ENCODE measurements at regions not wholly inside any gene's neighbourhood (a gene's known extent, or its start where the extent isn't known, plus 50 kb on each side); places are given as distances from the start of the nearest gene placed in this dataset.

- Histone ChIP-seq H3K27ac (no peak overlapping the region), H3K36me3 (no peaks in the 10 kb centered on the region), H3K27me3 (no peaks in the 10 kb centered on the region), H3K4me3 (no peak overlapping the region), H3K9me3 (no peaks in the 10 kb centered on the region), H3K4me1 (no peaks in the 10 kb centered on the region)
- intact Hi-C loops (cut with DNase I; ENCODE audit: low total_unique reads): no loop called here
- no peak for TF ChIP-seq CTCF (IDR thresholded peaks at IDR 0.05)
- no peak for DNase-seq
These were observed 169.2 kb upstream of the IRS2 start for GRCh38 chr13:109955598-109955997.

DNA sequence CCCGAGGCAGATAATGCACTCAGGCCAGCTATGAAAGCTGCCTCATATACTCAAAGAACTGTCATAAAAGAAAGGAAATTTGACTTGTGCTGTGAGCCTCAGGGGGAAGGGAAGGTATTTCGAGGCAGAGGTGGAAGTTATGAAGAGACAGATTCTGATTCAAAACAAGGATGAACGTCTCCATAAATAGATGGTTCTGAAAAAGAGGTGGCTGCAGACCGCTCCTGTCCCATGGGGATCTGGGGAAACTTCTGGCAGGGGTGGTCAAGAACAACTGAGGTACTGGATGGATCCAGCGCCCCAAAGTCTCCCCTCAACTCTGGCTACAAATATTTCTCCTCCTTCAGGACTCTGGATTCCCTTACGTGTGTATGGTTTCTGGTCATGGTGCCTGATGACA lies 168.1 kb upstream of the IRS2 start:
- H3K36me3 ChIP-seq: no peaks in the 10 kb centered on the region
- no peaks in the 10 kb centered on the region for H3K9me3 ChIP-seq
- intact Hi-C loops (cut with DNase I; ENCODE audit: low total_unique reads): no loop called here
- H3K4me1 ChIP-seq: no peaks in the 10 kb centered on the region
- no peaks in the 10 kb centered on the region for H3K27me3 ChIP-seq
- TF ChIP-seq CTCF (IDR thresholded peaks at IDR 0.05): no peak
- no peak overlapping the region for H3K4me3 ChIP-seq
- no peak overlapping the region for H3K27ac ChIP-seq
- no peak for DNase-seq

DNA sequence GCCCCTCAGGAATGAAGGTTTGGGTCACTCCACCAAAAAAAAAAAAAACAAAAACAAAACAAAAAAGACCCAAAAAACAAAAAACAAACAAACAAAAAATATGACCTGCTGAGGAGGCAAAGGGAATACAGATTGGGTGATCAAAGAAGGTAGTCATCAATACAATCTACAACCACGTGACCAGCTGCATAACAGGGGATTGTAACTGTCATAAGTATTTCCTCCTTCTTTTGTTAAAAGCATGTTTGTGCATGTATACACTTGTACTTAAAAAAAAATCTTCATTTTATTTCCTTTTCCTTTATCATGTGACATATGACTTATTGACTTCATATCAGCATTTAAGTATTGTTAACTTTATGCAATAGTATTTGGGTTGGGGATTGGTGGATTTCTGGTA lies 165.1 kb upstream of the IRS2 start:
- Histone ChIP-seq H3K4me1 (no peaks in the 10 kb centered on the region), H3K27me3 (no peaks in the 10 kb centered on the region), H3K9me3 (no peaks in the 10 kb centered on the region), H3K4me3 (no peak overlapping the region), H3K27ac (no peak overlapping the region), H3K36me3 (no peaks in the 10 kb centered on the region)
- intact Hi-C loops (cut with DNase I; ENCODE audit: low total_unique reads): no loop called here
- DNase-seq: no peak
- no peak for TF ChIP-seq CTCF (IDR thresholded peaks at IDR 0.05)
- no peak for TF ChIP-seq POLR2A (IDR thresholded peaks at IDR 0.05)

- intact Hi-C loops (cut with DNase I; ENCODE audit: low total_unique reads): no loop called here
- Histone ChIP-seq H3K27ac (no peak overlapping the region), H3K9me3 (no peaks in the 10 kb centered on the region), H3K36me3 (no peaks in the 10 kb centered on the region), H3K4me1 (no peaks in the 10 kb centered on the region), H3K4me3 (no peak overlapping the region), H3K27me3 (no peaks in the 10 kb centered on the region)
- DNase-seq: no peak
- TF ChIP-seq POLR2A (IDR thresholded peaks at IDR 0.05) (no peak), CTCF (IDR thresholded peaks at IDR 0.05) (no peak)
These were observed 163.0 kb upstream of the IRS2 start for GRCh38 chr13:109949397-109949796.

- H3K9me3 ChIP-seq: no peaks in the 10 kb centered on the region
- H3K4me1 ChIP-seq: no peaks in the 10 kb centered on the region
- no peak for DNase-seq
- H3K27me3 ChIP-seq: no peaks in the 10 kb centered on the region
- H3K4me3 ChIP-seq: no peak overlapping the region
- H3K27ac ChIP-seq: no peak overlapping the region
- TF ChIP-seq POLR2A (IDR thresholded peaks at IDR 0.05): no peak
- no peak for TF ChIP-seq CTCF (IDR thresholded peaks at IDR 0.05)
- intact Hi-C loops (cut with DNase I; ENCODE audit: low total_unique reads): no loop called here
- no peaks in the 10 kb centered on the region for H3K36me3 ChIP-seq
These were observed 160.6 kb upstream of the IRS2 start for GRCh38 chr13:109947006-109947405.

Data from uterus (tissue), 3 donors.